HFF-Myc (cell line): ENCODE measurements at regions not wholly inside any gene's neighbourhood (a gene's known extent, or its start where the extent isn't known, plus 50 kb on each side); places are given as distances from the start of the nearest gene placed in this dataset.
"Not testable (repeated sequence)": the region's sequence is repeated elsewhere in the genome, so short reads cannot be mapped to it uniquely, and the experiment has no call there.

Experiments
- DNase-seq: peaks from one replicate; pipeline ENCODE4 v3.0.0-alpha.2; 2011; ENCODE audit warnings: low read depth; ENCODE audit errors: extremely low read depth
- H3K4me3 ChIP-seq: replicated peaks from 2 replicates; pipeline ENCODE4 v1.5.1; 2011; ENCODE audit warnings: low read depth, mild to moderate bottlenecking, control low read depth, low read length
- CTCF ChIP-seq: IDR thresholded peaks from 2 replicates; pipeline ENCODE4 v1.5.1; 2012; ENCODE audit warnings: mild to moderate bottlenecking, low read depth, low read length, control low read depth; ENCODE audit errors: missing control alignments

- no peak for TF ChIP-seq CTCF
- no peak overlapping the region for H3K4me3 ChIP-seq
- no peak for DNase-seq
These were observed 2095.0 kb upstream of the ACO1 start for GRCh38 chr9:30289435-30289834.

GRCh38 chr9:30292026-30292425 lies 2092.4 kb upstream of the ACO1 start:
- not testable (repeated sequence) for H3K4me3 ChIP-seq, DNase-seq

GRCh38 chr9:30293231-30293630 lies 2091.2 kb upstream of the ACO1 start:
- no peak overlapping the region for H3K4me3 ChIP-seq
- no peak for DNase-seq
- no peak for TF ChIP-seq CTCF

GRCh38 chr9:30299126-30299780 lies 2085.2 kb upstream of the ACO1 start:
- H3K4me3 ChIP-seq = no peak overlapping the region
- no peak for TF ChIP-seq CTCF
- DNase-seq = no peak

GRCh38 chr9:30301271-30301963 lies 2083.0 kb upstream of the ACO1 start:
- H3K4me3 ChIP-seq = no peak overlapping the region
- DNase-seq = no peak
- TF ChIP-seq CTCF = no peak

- DNase-seq = no peak
- no peak for TF ChIP-seq CTCF
- H3K4me3 ChIP-seq = no peak overlapping the region
These were observed 2073.7 kb upstream of the ACO1 start for GRCh38 chr9:30310711-30311110.

- no peak for TF ChIP-seq CTCF
- no peak overlapping the region for H3K4me3 ChIP-seq
- DNase-seq = no peak
These were observed 2055.0 kb upstream of the ACO1 start for GRCh38 chr9:30329431-30329830.
